PC-3 (cell line): ENCODE measurements at regions not wholly inside any gene's neighbourhood (a gene's known extent, or its start where the extent isn't known, plus 50 kb on each side); places are given as distances from the start of the nearest gene placed in this dataset.

Experiments used
- ATAC-seq: fragments of 200-7000 bp; cut with Tn5 transposase; 2 replicates; pipeline ENCODE4 v1.9.1; 2020; ENCODE audit warnings: mild to moderate bottlenecking, moderate library complexity
- BruUV-seq: library from RNA; stranded (reverse); fragments of 400-500 nt; replicated peaks from 2 replicates; lab custom pipeline; 2021; lab: Mats Ljungman, UMichigan
- CTCF ChIA-PET: fragments of 300-600 bp; sonication (Branson Sonifier 250); formaldehyde crosslinking; loops from one replicate; lab custom pipeline; 2022; ENCODE audit warnings: antibody characterized with exemption; lab: Charles Lee
- POLR2A ChIA-PET: fragments of 300-600 bp; sonication (Branson Sonifier 250); formaldehyde crosslinking; loops from one replicate; lab custom pipeline; 2022; ENCODE audit warnings: antibody characterized with exemption; ENCODE audit not compliant: unreplicated experiment; lab: Charles Lee
- DNase-seq: peaks from one replicate; pipeline ENCODE4 v3.0.0-alpha.2; 2015
- H2AFZ ChIP-seq: fragments of 300-600 bp; sonication (generic); 2 replicates; pipeline ENCODE4 v1.6.0; 2016; ENCODE audit warnings: antibody characterized with exemption, low read length
- H3F3A ChIP-seq: fragments of 300-600 bp; sonication (generic); one replicate; pipeline ENCODE4 v1.6.0; 2017; ENCODE audit warnings: antibody characterized with exemption, low read length, control low read depth, mild to moderate bottlenecking; ENCODE audit not compliant: unreplicated experiment
- H3K27ac ChIP-seq: fragments of 300-600 bp; sonication (generic); 2 replicates; pipeline ENCODE4 v1.5.1; 2016; ENCODE audit warnings: mild to moderate bottlenecking, low read length
- H3K27me3 ChIP-seq: fragments of 300-600 bp; sonication (generic); 2 replicates; pipeline ENCODE4 v1.6.1; 2016; ENCODE audit warnings: low read length, mixed read lengths
- H3K36me3 ChIP-seq: fragments of 300-600 bp; sonication (generic); 2 replicates; pipeline ENCODE4 v1.6.1; 2016; ENCODE audit warnings: low read depth, mixed run types, low read length, mixed read lengths
- H3K4me1 ChIP-seq: fragments of 300-600 bp; sonication (generic); 2 replicates; pipeline ENCODE4 v1.5.1; 2016; ENCODE audit warnings: low read length; ENCODE audit not compliant: insufficient read depth
- H3K4me2 ChIP-seq: fragments of 300-600 bp; sonication (generic); 2 replicates; pipeline ENCODE4 v1.6.0; 2016; ENCODE audit warnings: low read length
- H3K4me3 ChIP-seq: fragments of 300-600 bp; sonication (generic); 2 replicates; pipeline ENCODE4 v1.5.1; 2016; ENCODE audit warnings: mild to moderate bottlenecking, low read length, mixed read lengths
- H3K79me2 ChIP-seq: fragments of 300-600 bp; sonication (generic); 2 replicates; pipeline ENCODE4 v1.6.1; 2017; ENCODE audit warnings: low read length, mixed read lengths
- H3K9ac ChIP-seq: fragments of 300-600 bp; sonication (generic); 2 replicates; pipeline ENCODE4 v1.6.0; 2016; ENCODE audit warnings: mild to moderate bottlenecking, low read length
- H3K9me2 ChIP-seq: fragments of 300-600 bp; sonication (generic); replicated peaks from 2 replicates; pipeline ENCODE4 v1.6.1; 2016; ENCODE audit warnings: mixed run types, low read length, mixed read lengths
- H3K9me3 ChIP-seq: fragments of 300-600 bp; sonication (generic); 2 replicates; pipeline ENCODE4 v1.6.1; 2016; ENCODE audit warnings: low read length, mixed read lengths
- H4K20me1 ChIP-seq: fragments of 300-600 bp; sonication (generic); 2 replicates; pipeline ENCODE4 v1.6.1; 2016; ENCODE audit warnings: low read length, mixed read lengths
- CTCF ChIP-seq: fragments of 300-600 bp; sonication (generic); conservative IDR thresholded peaks from 2 replicates; pipeline ENCODE4 v1.5.1; 2017; ENCODE audit warnings: antibody characterized with exemption, low read depth, mild to moderate bottlenecking, low read length
- EZH2 ChIP-seq: fragments of 300-600 bp; sonication (generic); IDR thresholded peaks from one replicate; pipeline ENCODE4 v1.6.1; 2017; ENCODE audit warnings: antibody characterized with exemption, mild to moderate bottlenecking, low read length; ENCODE audit not compliant: unreplicated experiment
- EZH2phosphoT487 ChIP-seq: fragments of 300-600 bp; sonication (generic); IDR thresholded peaks from 2 replicates; pipeline ENCODE4 v1.6.1; 2018; ENCODE audit warnings: mild to moderate bottlenecking, antibody characterized with exemption, low read length, borderline replicate concordance
- intact Hi-C: fragments of 100-400 bp; cut with micrococcal nuclease; formaldehyde crosslinking; loops from 2 replicates; pipeline ENCODE4 v1.9.0; 2023

GRCh38 chr12:111030800-111031199, 110.4 kb upstream of the MYL2 start:
- no peak overlapping the region for H3K4me2 ChIP-seq
- CTCF ChIA-PET = no interaction called here
- intact Hi-C loops = no loop called here
- ATAC-seq (no peak), DNase-seq (no peak)
- H3K79me2 ChIP-seq = no peaks in the 10 kb centered on the region
- H3K27ac ChIP-seq = no peak overlapping the region
- H3F3A ChIP-seq = no peaks in the 10 kb centered on the region
- peaks cover 83% of the 10 kb centered on the region for H3K27me3 ChIP-seq
- no peak for TF ChIP-seq EZH2
- no peak for TF ChIP-seq CTCF
- TF ChIP-seq EZH2phosphoT487 = no peak
- no peak overlapping the region for H2AFZ ChIP-seq
- no peaks in the 10 kb centered on the region for H4K20me1 ChIP-seq
- POLR2A ChIA-PET = no interaction called here
- H3K4me3 ChIP-seq = no peak overlapping the region
- H3K9me3 ChIP-seq = no peaks in the 10 kb centered on the region
- no peaks in the 10 kb centered on the region for H3K9me2 ChIP-seq
- H3K36me3 ChIP-seq = no peaks in the 10 kb centered on the region
- no TSS peak for BruUV-seq
- no peak overlapping the region for H3K9ac ChIP-seq
- H3K4me1 ChIP-seq = no peaks in the 10 kb centered on the region; the same call in 1 of the 2 replicates

GRCh38 chr12:111029732-111030131, 109.4 kb upstream of the MYL2 start:
- Histone ChIP-seq H3K27me3 (peaks cover 74% of the 10 kb centered on the region), H3K27ac (no peak overlapping the region), H3K9ac (no peak overlapping the region), H3K9me2 (no peaks in the 10 kb centered on the region), H3K36me3 (no peaks in the 10 kb centered on the region), H3F3A (no peaks in the 10 kb centered on the region), H3K4me2 (no peak overlapping the region), H2AFZ (no peak overlapping the region), H3K9me3 (no peaks in the 10 kb centered on the region), H3K79me2 (no peaks in the 10 kb centered on the region), H3K4me3 (no peak overlapping the region), H3K4me1 (no peaks in the 10 kb centered on the region), H4K20me1 (no peaks in the 10 kb centered on the region)
- CTCF ChIA-PET = no interaction called here
- no TSS peak for BruUV-seq
- intact Hi-C loops = no loop called here
- DNase-seq = no peak
- no peak for ATAC-seq
- POLR2A ChIA-PET = no interaction called here
- no peak for TF ChIP-seq EZH2
- TF ChIP-seq CTCF = no peak
- no peak for TF ChIP-seq EZH2phosphoT487

- no peaks in the 10 kb centered on the region for H3K79me2 ChIP-seq
- H3K27ac ChIP-seq = no peak overlapping the region
- ChIA-PET POLR2A (no interaction called here), CTCF (no interaction called here)
- no peaks in the 10 kb centered on the region for H3K9me2 ChIP-seq
- H4K20me1 ChIP-seq = no peaks in the 10 kb centered on the region
- TF ChIP-seq EZH2phosphoT487 = no peak
- no peak for TF ChIP-seq CTCF
- no peak for TF ChIP-seq EZH2
- H3K27me3 ChIP-seq = peaks cover 71% of the 10 kb centered on the region
- BruUV-seq = no TSS peak
- no peak for DNase-seq
- no peaks in the 10 kb centered on the region for H3K36me3 ChIP-seq
- no peak overlapping the region for H3K9ac ChIP-seq
- no peak overlapping the region for H3K4me2 ChIP-seq
- H3K4me3 ChIP-seq = no peak overlapping the region
- H3K9me3 ChIP-seq = no peaks in the 10 kb centered on the region
- H2AFZ ChIP-seq = no peak overlapping the region
- no peak for ATAC-seq
- H3F3A ChIP-seq = no peaks in the 10 kb centered on the region
- H3K4me1 ChIP-seq = no peaks in the 10 kb centered on the region
- intact Hi-C loops = no loop called here
Measured at GRCh38 chr12:111029305-111029704, 108.9 kb upstream of the MYL2 start.
